ENCODE measurements at regions not wholly inside any gene's neighbourhood (a gene's known extent, or its start where the extent isn't known, plus 50 kb on each side); places are given as distances from the start of the nearest gene placed in this dataset.
"Not testable (repeated sequence)": the region's sequence is repeated elsewhere in the genome, so short reads cannot be mapped to it uniquely, and the experiment has no call there.

DNA sequence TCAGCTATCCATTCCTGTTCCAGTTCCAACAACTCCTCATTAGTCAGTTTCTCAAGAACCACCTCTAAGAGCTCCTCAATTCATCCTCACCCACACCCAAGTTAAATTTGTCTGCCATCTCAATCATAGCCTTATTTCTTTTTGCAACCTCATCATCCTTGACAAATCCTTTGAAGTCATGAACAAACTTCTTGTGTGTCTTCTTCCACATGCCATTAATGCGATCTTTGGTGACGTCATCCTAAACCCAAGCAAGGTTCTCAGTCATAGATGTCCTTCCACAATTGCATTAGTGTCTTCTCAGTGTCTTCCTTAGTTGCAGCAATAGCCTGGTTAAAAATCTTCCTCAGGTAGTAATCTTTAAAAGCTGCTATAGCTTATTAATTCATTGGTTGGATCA is 71.2 kb upstream of the FSIP2 start:
- no peak for DNase-seq
- no peaks in the 10 kb centered on the region for H3K4me1 Mint-ChIP-seq (ENCODE audit: low read depth)
- H3K27me3 Mint-ChIP-seq (ENCODE audit: low read depth), result no peaks in the 10 kb centered on the region
- no peak overlapping the region for H3K4me3 Mint-ChIP-seq
- ATAC-seq, result no peak
- H3K9me3 Mint-ChIP-seq, result peaks cover 5% of the 10 kb centered on the region
- H3K36me3 Mint-ChIP-seq (ENCODE audit: insufficient read depth), result no peaks in the 10 kb centered on the region

DNA sequence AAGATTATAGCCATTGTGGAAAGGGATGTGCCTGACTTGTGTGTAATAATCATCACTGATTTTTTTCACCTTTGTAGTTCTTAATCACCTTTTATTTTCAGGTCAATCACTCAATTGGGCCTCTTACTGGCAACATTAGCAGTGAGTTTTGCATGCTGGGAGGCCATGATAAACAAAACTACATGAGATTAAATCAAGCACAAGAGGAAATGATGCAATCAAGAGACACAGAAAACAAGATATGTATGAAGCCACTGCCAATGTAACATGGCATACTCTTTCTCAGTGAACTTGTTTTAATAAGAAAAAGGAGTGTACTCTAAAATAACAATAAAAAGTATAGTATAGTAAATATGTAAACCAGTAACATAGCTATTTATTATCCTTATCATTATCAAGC is 69.9 kb upstream of the FSIP2 start:
- no peak for ATAC-seq
- H3K36me3 Mint-ChIP-seq (ENCODE audit: insufficient read depth), result no peaks in the 10 kb centered on the region
- no peaks in the 10 kb centered on the region for H3K4me1 Mint-ChIP-seq (ENCODE audit: low read depth)
- no peaks in the 10 kb centered on the region for H3K27me3 Mint-ChIP-seq (ENCODE audit: low read depth)
- peaks cover 5% of the 10 kb centered on the region for H3K9me3 Mint-ChIP-seq
- DNase-seq, result no peak
- H3K4me3 Mint-ChIP-seq, result no peak overlapping the region

DNA sequence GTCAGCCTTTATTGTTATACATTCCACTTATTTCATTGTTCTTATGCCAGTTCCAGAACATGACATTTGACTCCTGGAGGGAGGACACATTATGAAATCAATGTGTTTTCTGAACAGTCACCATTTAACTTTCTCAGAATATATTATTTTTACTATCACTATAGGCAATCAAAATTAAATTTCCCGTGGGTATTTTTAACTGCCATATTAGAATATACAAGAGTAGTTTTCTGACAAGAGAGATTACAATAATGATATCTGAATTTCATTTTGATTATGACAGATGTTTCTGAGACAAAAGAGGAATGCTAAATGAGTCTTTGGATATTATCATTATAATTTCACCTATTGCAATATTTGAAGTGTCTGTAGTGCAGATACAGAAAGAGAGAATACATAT is 64.4 kb upstream of the FSIP2 start:
- no peak for ATAC-seq
- Mint-ChIP-seq H3K36me3 (ENCODE audit: insufficient read depth) (no peaks in the 10 kb centered on the region), H3K4me1 (ENCODE audit: low read depth) (no peaks in the 10 kb centered on the region), H3K4me3 (no peak overlapping the region), H3K27me3 (ENCODE audit: low read depth) (no peaks in the 10 kb centered on the region), H3K9me3 (no peaks in the 10 kb centered on the region)
- no peak for DNase-seq

DNA sequence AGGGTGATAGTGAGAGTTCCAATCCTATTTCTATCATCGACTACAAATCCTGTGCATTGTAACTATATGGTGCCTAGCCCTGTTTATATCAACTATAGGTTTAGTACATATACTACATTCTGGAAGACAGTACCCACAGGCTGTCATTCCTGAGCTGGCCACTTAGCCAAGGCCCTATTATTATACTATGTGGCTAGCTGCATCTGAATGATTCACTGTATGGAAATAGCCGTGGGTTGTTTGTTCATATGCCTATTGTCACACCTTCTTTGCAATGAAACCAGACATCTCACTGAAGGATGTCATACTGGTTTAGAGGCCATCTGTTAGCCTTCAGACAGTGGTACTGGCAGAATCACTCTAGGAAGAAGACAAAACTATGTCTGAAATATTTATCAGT is 62.3 kb upstream of the FSIP2 start:
- Mint-ChIP-seq H3K27me3 (ENCODE audit: low read depth) (no peaks in the 10 kb centered on the region), H3K4me3 (no peak overlapping the region), H3K4me1 (ENCODE audit: low read depth) (no peaks in the 10 kb centered on the region), H3K36me3 (ENCODE audit: insufficient read depth) (no peaks in the 10 kb centered on the region), H3K9me3 (no peaks in the 10 kb centered on the region)
- DNase-seq (no peak), ATAC-seq (no peak)

DNA sequence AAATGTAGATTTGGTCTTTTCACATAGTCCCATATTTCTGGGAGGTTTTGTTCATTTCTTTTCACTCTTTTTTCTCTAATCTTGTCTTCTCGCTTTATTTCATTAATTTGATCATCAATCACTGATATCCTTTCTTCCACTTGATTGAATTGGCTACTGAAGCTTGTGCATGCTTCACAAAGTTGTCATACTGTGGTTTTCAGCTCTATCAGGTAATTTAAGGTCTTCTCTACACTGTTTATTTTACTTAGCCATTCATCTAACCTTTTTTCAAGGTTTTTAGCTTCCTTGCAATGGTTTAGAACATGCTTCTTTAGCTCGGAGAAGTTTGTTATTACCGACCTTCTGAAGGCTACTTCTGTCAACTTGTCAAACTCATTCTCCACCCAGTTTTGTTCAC is 51.6 kb upstream of the FSIP2 start:
- not testable (repeated sequence) for DNase-seq; H3K9me3 Mint-ChIP-seq; H3K36me3 Mint-ChIP-seq (ENCODE audit: insufficient read depth); H3K4me1 Mint-ChIP-seq (ENCODE audit: low read depth); H3K27me3 Mint-ChIP-seq (ENCODE audit: low read depth); H3K4me3 Mint-ChIP-seq; ATAC-seq

DNA sequence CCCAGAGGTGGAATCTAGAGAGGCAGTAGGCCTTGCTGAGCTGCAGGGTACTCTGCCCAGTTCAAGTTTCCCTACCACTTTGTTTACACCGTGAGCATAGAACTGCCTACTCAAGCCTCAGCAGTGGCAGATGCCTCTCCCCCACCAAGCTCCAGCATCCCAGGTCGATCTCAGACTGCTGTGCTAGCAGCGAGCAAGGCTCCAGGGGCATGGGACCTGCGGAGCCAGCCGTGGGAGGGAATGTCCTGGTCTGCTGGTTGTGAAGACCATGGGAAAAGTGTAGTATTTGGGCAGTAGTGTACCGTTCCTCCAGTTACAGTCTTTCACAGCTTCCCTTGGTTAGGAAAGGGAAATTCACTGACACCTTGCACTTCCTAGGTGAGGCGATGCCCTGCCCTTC is 50.6 kb upstream of the FSIP2 start:
- H3K27me3 Mint-ChIP-seq (ENCODE audit: low read depth), result no peaks in the 10 kb centered on the region
- H3K36me3 Mint-ChIP-seq (ENCODE audit: insufficient read depth), result no peaks in the 10 kb centered on the region
- H3K9me3 Mint-ChIP-seq, result no peaks in the 10 kb centered on the region
- no peak overlapping the region for H3K4me3 Mint-ChIP-seq
- H3K4me1 Mint-ChIP-seq (ENCODE audit: low read depth), result no peaks in the 10 kb centered on the region
- DNase-seq, result no peak
- ATAC-seq, result no peak

All from activated T-cell treated with anti-CD3 and anti-CD28 coated beads, Interleukin-2, amount 50 U/mL, for 4 hours (primary cell).